ENCODE measurements at regions not wholly inside any gene's neighbourhood (a gene's known extent, or its start where the extent isn't known, plus 50 kb on each side); places are given as distances from the start of the nearest gene placed in this dataset.

DNA sequence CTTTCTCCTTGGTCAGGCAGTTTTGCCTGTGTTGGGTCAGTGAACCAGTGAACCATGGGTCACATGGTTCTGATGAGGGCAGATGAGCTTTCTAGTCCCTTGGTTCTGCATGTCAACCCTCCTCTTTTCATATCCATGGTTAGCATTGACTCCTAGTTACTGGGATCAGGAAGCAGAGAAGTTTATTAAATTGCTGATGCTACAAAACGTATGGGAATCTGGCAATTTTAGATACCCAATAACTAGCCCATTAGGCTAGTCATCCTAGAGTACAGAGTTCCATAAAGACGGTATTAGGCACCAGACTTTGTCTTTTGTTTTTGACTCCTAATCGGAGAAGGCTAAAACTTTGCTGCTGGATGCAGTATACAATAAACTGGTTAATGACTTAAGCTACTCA, 273.1 kb downstream of the ATPSCKMT start:
- H3K27ac ChIP-seq (ENCODE audit: low read depth in 1 of 2, low read length in 2 of 2), result no peak overlapping the region
- peaks cover 1% of the 10 kb centered on the region for H3K9me3 ChIP-seq (ENCODE audit: control insufficient read depth, low read length)
- H3K27me3 ChIP-seq (ENCODE audit: control insufficient read depth in 1 of 2, insufficient read depth in 2 of 2, low read length in 1 of 2), result no peaks in the 10 kb centered on the region
- ATAC-seq (ENCODE audit: low FRiP score), result no peak
- WGBS, 2 donors, result 86 to 94% methylated on average over 3 of the region's 3 CpGs
- no peak overlapping the region for H3K4me3 ChIP-seq (ENCODE audit: low read length in 2 of 2)
- no peaks in the 10 kb centered on the region for H3K4me1 ChIP-seq (ENCODE audit: control insufficient read depth in 1 of 2, insufficient read depth in 2 of 2, low read length in 2 of 2)
- DNase-seq, result no peak
- intact Hi-C loops (cut with DNase I), result no loop called here
- H3K36me3 ChIP-seq (ENCODE audit: control insufficient read depth in 1 of 2, insufficient read depth in 2 of 2, low read length in 1 of 2), result no peaks in the 10 kb centered on the region

DNA sequence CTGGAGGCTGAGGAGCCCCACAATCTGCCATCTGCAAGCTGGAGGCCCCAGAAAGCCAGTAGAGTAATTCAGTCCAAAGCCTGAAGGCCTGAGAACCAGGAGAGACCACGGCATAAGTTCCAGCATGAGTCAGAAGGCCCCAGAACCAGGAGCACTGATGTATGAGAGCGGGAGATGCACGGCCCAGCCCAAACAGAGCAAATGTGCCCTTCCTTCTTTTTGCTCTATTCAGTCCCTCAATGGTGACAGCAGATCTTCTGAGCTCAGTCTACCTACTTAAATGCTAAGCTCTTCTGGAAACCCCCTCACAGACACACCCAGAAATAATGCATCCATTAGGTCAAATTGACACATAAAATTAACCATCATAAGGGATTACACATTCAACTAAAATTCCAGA, 277.6 kb downstream of the ATPSCKMT start:
- Histone ChIP-seq H3K4me1 (ENCODE audit: control insufficient read depth in 1 of 2, insufficient read depth in 2 of 2, low read length in 2 of 2) (no peaks in the 10 kb centered on the region), H3K4me3 (ENCODE audit: low read length in 2 of 2) (no peak overlapping the region), H3K36me3 (ENCODE audit: control insufficient read depth in 1 of 2, insufficient read depth in 2 of 2, low read length in 1 of 2) (no peaks in the 10 kb centered on the region), H3K27me3 (ENCODE audit: control insufficient read depth in 1 of 2, insufficient read depth in 2 of 2, low read length in 1 of 2) (no peaks in the 10 kb centered on the region), H3K9me3 (ENCODE audit: control insufficient read depth, low read length) (peaks cover 1% of the 10 kb centered on the region), H3K27ac (ENCODE audit: low read depth in 1 of 2, low read length in 2 of 2) (no peak overlapping the region)
- 94 to 96% methylated on average over 3 of the region's 3 CpGs for WGBS, 2 donors
- ATAC-seq (ENCODE audit: low FRiP score) (no peak), DNase-seq (no peak)
- intact Hi-C loops (cut with DNase I), result no loop called here

DNA sequence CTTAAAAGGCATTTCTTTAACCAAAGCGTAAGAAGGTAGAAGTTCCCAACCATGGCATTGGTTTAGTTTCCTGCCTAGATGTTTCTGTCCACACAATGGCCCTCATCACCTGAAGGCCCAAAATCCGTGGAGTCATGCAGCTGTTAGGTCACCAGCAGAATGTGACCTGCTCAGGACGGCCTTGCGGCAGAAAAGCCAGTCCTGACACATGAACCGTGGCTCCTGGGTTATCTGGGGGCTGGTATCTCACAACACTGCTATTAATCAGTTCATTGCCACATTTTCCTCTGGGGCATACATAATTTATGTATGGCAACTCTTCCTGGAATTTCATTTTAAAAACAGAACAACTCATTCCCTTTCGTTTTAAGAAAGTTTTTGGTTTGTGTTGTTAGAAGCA, 278.4 kb downstream of the ATPSCKMT start:
- intact Hi-C loops (cut with DNase I), result no loop called here
- DNase-seq (no peak), ATAC-seq (ENCODE audit: low FRiP score) (no peak)

DNA sequence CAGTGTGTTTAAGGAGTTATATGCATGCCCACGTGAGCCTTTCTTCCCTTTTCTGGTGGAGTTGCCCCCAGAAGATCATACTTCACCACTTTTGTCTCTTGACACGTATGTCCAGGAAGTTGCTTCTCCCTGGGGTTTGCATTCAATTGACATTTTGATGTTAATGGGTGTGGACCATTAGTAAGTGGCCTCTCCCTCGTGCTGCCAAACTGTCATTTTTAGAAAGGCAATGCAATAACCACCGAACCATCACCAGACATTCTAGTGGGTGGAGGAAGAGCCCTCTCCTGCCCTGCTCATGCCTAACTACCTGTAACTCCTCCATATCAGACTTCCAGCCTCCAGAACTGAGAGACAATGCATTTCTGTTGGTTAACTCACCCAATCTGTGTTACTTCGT, 290.8 kb downstream of the ATPSCKMT start:
- 76 to 86% methylated on average over 5 of the region's 5 CpGs for WGBS, 2 donors
- Histone ChIP-seq H3K36me3 (ENCODE audit: control insufficient read depth in 1 of 2, insufficient read depth in 2 of 2, low read length in 1 of 2) (no peaks in the 10 kb centered on the region), H3K27ac (ENCODE audit: low read depth in 1 of 2, low read length in 2 of 2) (no peak overlapping the region), H3K27me3 (ENCODE audit: control insufficient read depth in 1 of 2, insufficient read depth in 2 of 2, low read length in 1 of 2) (no peaks in the 10 kb centered on the region), H3K4me3 (ENCODE audit: low read length in 2 of 2) (no peak overlapping the region), H3K9me3 (ENCODE audit: control insufficient read depth, low read length) (no peaks in the 10 kb centered on the region), H3K4me1 (ENCODE audit: control insufficient read depth in 1 of 2, insufficient read depth in 2 of 2, low read length in 2 of 2) (no peaks in the 10 kb centered on the region)
- ATAC-seq (ENCODE audit: low FRiP score) (no peak), DNase-seq (no peak)
- intact Hi-C loops (cut with DNase I), result no loop called here

More for the DNA sequence above, 278.4 kb downstream of the ATPSCKMT start:
- 69 to 76% methylated on average over 6 of the region's 6 CpGs for WGBS, 2 donors
- no peaks in the 10 kb centered on the region for H3K27me3 ChIP-seq (ENCODE audit: control insufficient read depth in 1 of 2, insufficient read depth in 2 of 2, low read length in 1 of 2)
- H3K9me3 ChIP-seq (ENCODE audit: control insufficient read depth, low read length), result peaks cover 2% of the 10 kb centered on the region
- no peaks in the 10 kb centered on the region for H3K36me3 ChIP-seq (ENCODE audit: control insufficient read depth in 1 of 2, insufficient read depth in 2 of 2, low read length in 1 of 2)
- H3K4me3 ChIP-seq (ENCODE audit: low read length in 2 of 2), result no peak overlapping the region
- H3K4me1 ChIP-seq (ENCODE audit: control insufficient read depth in 1 of 2, insufficient read depth in 2 of 2, low read length in 2 of 2), result no peaks in the 10 kb centered on the region
- H3K27ac ChIP-seq (ENCODE audit: low read depth in 1 of 2, low read length in 2 of 2), result no peak overlapping the region

DNA sequence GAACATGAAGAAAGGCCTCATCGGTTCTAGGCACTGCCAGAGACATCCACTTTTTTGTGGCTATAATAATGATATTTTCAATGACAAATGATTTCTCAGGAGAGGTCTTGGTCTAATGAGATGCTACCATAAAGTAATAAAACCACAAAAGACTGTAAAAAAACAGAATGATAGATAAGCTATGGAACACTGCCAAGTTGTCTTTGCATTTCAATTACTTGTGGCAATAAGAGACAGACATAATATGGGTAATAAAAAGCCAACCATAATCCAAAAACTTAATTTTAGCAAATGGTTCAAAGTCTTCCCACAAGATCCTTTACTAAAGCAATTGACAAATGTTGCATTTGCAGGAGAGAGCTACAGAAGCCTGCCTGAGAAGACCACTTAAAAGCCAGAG, 292.5 kb downstream of the ATPSCKMT start:
- DNase-seq (no peak), ATAC-seq (ENCODE audit: low FRiP score) (no peak)
- Histone ChIP-seq H3K4me1 (ENCODE audit: control insufficient read depth in 1 of 2, insufficient read depth in 2 of 2, low read length in 2 of 2) (no peaks in the 10 kb centered on the region), H3K36me3 (ENCODE audit: control insufficient read depth in 1 of 2, insufficient read depth in 2 of 2, low read length in 1 of 2) (no peaks in the 10 kb centered on the region), H3K27ac (ENCODE audit: low read depth in 1 of 2, low read length in 2 of 2) (no peak overlapping the region), H3K4me3 (ENCODE audit: low read length in 2 of 2) (no peak overlapping the region), H3K27me3 (ENCODE audit: control insufficient read depth in 1 of 2, insufficient read depth in 2 of 2, low read length in 1 of 2) (no peaks in the 10 kb centered on the region), H3K9me3 (ENCODE audit: control insufficient read depth, low read length) (no peaks in the 10 kb centered on the region)
- intact Hi-C loops (cut with DNase I), result no loop called here
- WGBS, 2 donors, result 75 to 81% methylated on average over 1 of the region's 1 CpG

DNA sequence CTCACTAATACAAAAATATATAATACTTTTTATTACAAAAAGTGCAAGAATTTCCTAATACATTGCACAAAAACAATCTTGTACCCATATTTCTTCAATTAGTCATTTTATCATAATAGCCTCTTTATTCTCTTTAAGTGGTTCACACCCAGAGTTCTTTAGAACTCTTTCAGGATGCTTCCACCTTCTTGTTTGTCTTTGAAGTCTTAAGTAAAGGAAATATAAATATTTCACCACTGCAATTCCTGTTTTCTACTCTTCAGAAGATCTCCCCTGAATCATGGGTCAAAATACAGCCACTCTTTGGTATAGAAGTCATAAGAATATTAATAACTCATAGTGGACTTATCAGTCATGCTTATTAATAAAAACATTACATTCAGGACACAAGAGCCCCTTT, 293.0 kb downstream of the ATPSCKMT start:
- intact Hi-C loops (cut with DNase I), result no loop called here
- Histone ChIP-seq H3K4me1 (ENCODE audit: control insufficient read depth in 1 of 2, insufficient read depth in 2 of 2, low read length in 2 of 2) (no peaks in the 10 kb centered on the region), H3K9me3 (ENCODE audit: control insufficient read depth, low read length) (no peaks in the 10 kb centered on the region), H3K27ac (ENCODE audit: low read depth in 1 of 2, low read length in 2 of 2) (no peak overlapping the region), H3K4me3 (ENCODE audit: low read length in 2 of 2) (no peak overlapping the region), H3K27me3 (ENCODE audit: control insufficient read depth in 1 of 2, insufficient read depth in 2 of 2, low read length in 1 of 2) (no peaks in the 10 kb centered on the region), H3K36me3 (ENCODE audit: control insufficient read depth in 1 of 2, insufficient read depth in 2 of 2, low read length in 1 of 2) (no peaks in the 10 kb centered on the region)
- DNase-seq (no peak), ATAC-seq (ENCODE audit: low FRiP score) (no peak)

DNA sequence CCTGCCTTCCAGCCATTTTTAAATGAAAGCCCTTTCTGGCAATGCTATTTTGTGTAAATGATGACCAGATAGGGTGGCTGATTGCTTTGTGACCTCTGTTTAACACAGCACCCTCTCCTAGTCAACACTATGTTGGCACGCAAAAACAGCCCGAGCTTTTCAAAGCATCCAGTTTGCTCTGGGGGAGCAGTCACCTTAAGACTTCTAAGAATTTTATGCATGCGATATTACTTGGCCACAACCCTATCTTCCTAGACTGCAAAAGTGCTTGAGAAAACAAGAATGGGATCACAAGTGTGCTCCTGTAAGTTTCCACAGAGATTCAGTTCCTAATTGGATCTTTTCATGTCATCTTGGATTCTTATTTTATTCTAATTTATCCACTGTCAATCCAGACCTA, 294.1 kb downstream of the ATPSCKMT start:
- intact Hi-C loops (cut with DNase I), result no loop called here
- no peak for ATAC-seq (ENCODE audit: low FRiP score)
- 73 to 77% methylated on average over 3 of the region's 3 CpGs for WGBS, 2 donors

DNA sequence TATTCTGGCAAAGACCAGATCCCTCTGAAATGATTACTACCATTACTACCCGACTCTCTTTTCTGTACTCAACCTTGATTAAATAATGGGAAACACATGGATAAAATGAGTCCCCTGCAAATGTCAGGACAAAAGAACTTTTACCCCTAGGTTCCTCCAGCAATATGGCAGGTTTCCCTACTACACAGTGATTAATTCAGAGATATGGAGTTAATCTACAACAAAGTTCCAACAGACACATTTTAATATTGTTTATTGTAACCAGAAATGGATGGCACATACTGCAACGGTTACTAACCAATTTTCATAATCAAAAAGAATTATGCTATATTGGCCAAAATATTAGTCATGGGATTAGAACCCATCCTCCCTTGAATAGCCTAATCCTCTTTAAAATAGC, 294.8 kb downstream of the ATPSCKMT start:
- ATAC-seq (ENCODE audit: low FRiP score), result no peak
- Histone ChIP-seq H3K9me3 (ENCODE audit: control insufficient read depth, low read length) (peaks cover 2% of the 10 kb centered on the region), H3K4me1 (ENCODE audit: control insufficient read depth in 1 of 2, insufficient read depth in 2 of 2, low read length in 2 of 2) (no peaks in the 10 kb centered on the region), H3K4me3 (ENCODE audit: low read length in 2 of 2) (no peak overlapping the region), H3K27me3 (ENCODE audit: control insufficient read depth in 1 of 2, insufficient read depth in 2 of 2, low read length in 1 of 2) (peaks cover 0 to 2% of the 10 kb centered on the region in 2 donors), H3K27ac (ENCODE audit: low read depth in 1 of 2, low read length in 2 of 2) (no peak overlapping the region), H3K36me3 (ENCODE audit: control insufficient read depth in 1 of 2, insufficient read depth in 2 of 2, low read length in 1 of 2) (no peaks in the 10 kb centered on the region)
- no peak for DNase-seq
- 75 to 77% methylated on average over 2 of the region's 2 CpGs for WGBS, 2 donors
- intact Hi-C loops (cut with DNase I), result no loop called here

More for the DNA sequence above, 294.1 kb downstream of the ATPSCKMT start:
- no peaks in the 10 kb centered on the region for H3K36me3 ChIP-seq (ENCODE audit: control insufficient read depth in 1 of 2, insufficient read depth in 2 of 2, low read length in 1 of 2)
- no peaks in the 10 kb centered on the region for H3K4me1 ChIP-seq (ENCODE audit: control insufficient read depth in 1 of 2, insufficient read depth in 2 of 2, low read length in 2 of 2)
- no peak overlapping the region for H3K4me3 ChIP-seq (ENCODE audit: low read length in 2 of 2)
- no peak overlapping the region for H3K27ac ChIP-seq (ENCODE audit: low read depth in 1 of 2, low read length in 2 of 2)
- H3K27me3 ChIP-seq (ENCODE audit: control insufficient read depth in 1 of 2, insufficient read depth in 2 of 2, low read length in 1 of 2), result peaks cover 0 to 2% of the 10 kb centered on the region in 2 donors
- no peak for DNase-seq
- H3K9me3 ChIP-seq (ENCODE audit: control insufficient read depth, low read length), result no peaks in the 10 kb centered on the region

DNA sequence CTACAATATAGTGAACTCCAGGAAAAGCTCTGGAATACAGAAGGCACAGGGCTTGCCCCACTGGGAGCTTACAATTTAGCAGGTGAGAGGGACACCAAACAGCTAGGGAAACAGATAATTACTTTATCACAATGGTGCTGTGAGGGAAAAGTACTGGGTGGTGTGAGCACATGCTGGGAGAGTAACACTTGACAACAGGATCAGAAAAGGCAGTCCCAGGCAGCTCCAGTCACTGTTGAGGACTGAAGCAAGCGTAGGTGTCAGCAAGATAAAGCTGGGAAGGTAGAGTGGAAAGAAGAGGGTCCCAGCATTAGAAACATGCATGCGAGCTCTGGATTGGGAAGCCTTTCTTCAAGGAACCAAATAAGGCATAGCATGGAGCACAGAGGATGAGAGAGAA, 296.0 kb downstream of the ATPSCKMT start:
- WGBS, 2 donors, result 92 to 98% methylated on average over 2 of the region's 2 CpGs
- H3K4me1 ChIP-seq (ENCODE audit: control insufficient read depth in 1 of 2, insufficient read depth in 2 of 2, low read length in 2 of 2), result no peaks in the 10 kb centered on the region
- H3K36me3 ChIP-seq (ENCODE audit: control insufficient read depth in 1 of 2, insufficient read depth in 2 of 2, low read length in 1 of 2), result no peaks in the 10 kb centered on the region
- H3K9me3 ChIP-seq (ENCODE audit: control insufficient read depth, low read length), result peaks cover 2% of the 10 kb centered on the region
- intact Hi-C loops (cut with DNase I), result no loop called here
- H3K27ac ChIP-seq (ENCODE audit: low read depth in 1 of 2, low read length in 2 of 2), result no peak overlapping the region
- DNase-seq (no peak), ATAC-seq (ENCODE audit: low FRiP score) (no peak)
- H3K27me3 ChIP-seq (ENCODE audit: control insufficient read depth in 1 of 2, insufficient read depth in 2 of 2, low read length in 1 of 2), result peaks cover 0 to 2% of the 10 kb centered on the region in 2 donors
- no peak overlapping the region for H3K4me3 ChIP-seq (ENCODE audit: low read length in 2 of 2)

All from aorta (tissue), 5 donors.